Activated naive CD4-positive, alpha-beta T cell treated with anti-CD3 and anti-CD28 coated beads, Interleukin-2, amount 50 U/mL, for 72 hours (primary cell): ENCODE measurements at regions not wholly inside any gene's neighbourhood (a gene's known extent, or its start where the extent isn't known, plus 50 kb on each side); places are given as distances from the start of the nearest gene placed in this dataset.
"Not testable (repeated sequence)": the region's sequence is repeated elsewhere in the genome, so short reads cannot be mapped to it uniquely, and the experiment has no call there.

ENCODE experiments used
- ATAC-seq, 2 donors: fragments of 150-1000 bp; cut with Tn5 transposase; 2 replicates each; pipeline ENCODE4 v1.10.0; 2021; ENCODE audit warnings: mild to moderate bottlenecking in 2 of 2, moderate library complexity in 2 of 2
- DNase-seq, 2 donors: peaks; one replicate each; pipeline ENCODE4 v3.0.0; 2021 to 2022; ENCODE audit warnings: low spot score in 2 of 2
- H3K27ac Mint-ChIP-seq, 2 donors: one replicate each; pipeline ENCODE4 v1.8.0; 2022; ENCODE audit warnings: mild to moderate bottlenecking in 2 of 2, mixed read lengths in 2 of 2
- H3K36me3 Mint-ChIP-seq, 2 donors: one replicate each; pipeline ENCODE4 v1.8.0; 2022; ENCODE audit warnings: mixed read lengths in 2 of 2
- H3K9me3 Mint-ChIP-seq, 2 donors: one replicate each; pipeline ENCODE4 v1.8.0; 2022; ENCODE audit warnings: mixed read lengths in 2 of 2

GRCh38 chr16:29155131-29155865, 170.4 kb downstream of the LAT start:
- DNase-seq = not testable (repeated sequence)
- H3K27ac Mint-ChIP-seq = peak overlapping the region; percentile 50 to 73
- peak; percentile 60 to 73 for ATAC-seq

GRCh38 chr16:29154676-29155121, 169.8 kb downstream of the LAT start:
- ATAC-seq = no peak
- H3K36me3 Mint-ChIP-seq = peaks cover 4 to 22% of the 10 kb centered on the region in 2 donors
- no peaks in the 10 kb centered on the region for H3K9me3 Mint-ChIP-seq
- peak overlapping the region in 1 of 2 donors; percentile 73 for H3K27ac Mint-ChIP-seq
- no peak for DNase-seq

More at GRCh38 chr16:29155131-29155865, 170.4 kb downstream of the LAT start:
- H3K9me3 Mint-ChIP-seq = not testable (repeated sequence)
- peaks cover 4 to 16% of the 10 kb centered on the region in 2 donors for H3K36me3 Mint-ChIP-seq

GRCh38 chr16:29154088-29154487, 169.2 kb downstream of the LAT start:
- Mint-ChIP-seq H3K9me3 (no peaks in the 10 kb centered on the region), H3K36me3 (peaks cover 4 to 28% of the 10 kb centered on the region in 2 donors), H3K27ac (peak overlapping the region in 1 of 2 donors; percentile 73)
- DNase-seq (no peak), ATAC-seq (no peak)

GRCh38 chr16:29153307-29153706, 168.5 kb downstream of the LAT start:
- H3K9me3 Mint-ChIP-seq, ATAC-seq, H3K27ac Mint-ChIP-seq, DNase-seq: not testable (repeated sequence)
- peaks cover 4 to 28% of the 10 kb centered on the region in 2 donors for H3K36me3 Mint-ChIP-seq

- Mint-ChIP-seq H3K27ac (peak overlapping the region in 1 of 2 donors; percentile 65), H3K36me3 (peaks cover 4 to 28% of the 10 kb centered on the region in 2 donors)
- not testable (repeated sequence) for H3K9me3 Mint-ChIP-seq, DNase-seq, ATAC-seq
These were observed 167.7 kb downstream of the LAT start for GRCh38 chr16:29152544-29153031.

- peaks cover 4 to 24% of the 10 kb centered on the region in 2 donors for H3K36me3 Mint-ChIP-seq
- no peaks in the 10 kb centered on the region for H3K9me3 Mint-ChIP-seq
- no peak for DNase-seq
- no peak overlapping the region for H3K27ac Mint-ChIP-seq
- no peak for ATAC-seq
These were observed 166.5 kb downstream of the LAT start for GRCh38 chr16:29151317-29151716.

- peaks cover 7 to 25% of the 10 kb centered on the region in 2 donors for H3K36me3 Mint-ChIP-seq
- not testable (repeated sequence) for DNase-seq, ATAC-seq, H3K9me3 Mint-ChIP-seq
- peak overlapping the region in 1 of 2 donors; percentile 85 for H3K27ac Mint-ChIP-seq
These were observed 165.1 kb downstream of the LAT start for GRCh38 chr16:29149912-29150311.

- Mint-ChIP-seq H3K36me3 (peaks cover 7 to 25% of the 10 kb centered on the region in 2 donors), H3K27ac (peak overlapping the region; percentile 0 to 85), H3K9me3 (no peaks in the 10 kb centered on the region)
- ATAC-seq (peak; percentile 65 to 86), DNase-seq (peak in 1 of 2 donors; percentile 36)
These were observed 164.0 kb downstream of the LAT start for GRCh38 chr16:29148867-29149272.

GRCh38 chr16:29148131-29148691, 163.4 kb downstream of the LAT start:
- DNase-seq = peak in 1 of 2 donors; percentile 45
- H3K27ac Mint-ChIP-seq = peak overlapping the region; percentile 36 to 85
- peaks cover 7 to 25% of the 10 kb centered on the region in 2 donors for H3K36me3 Mint-ChIP-seq
- no peaks in the 10 kb centered on the region for H3K9me3 Mint-ChIP-seq
- ATAC-seq = peak; percentile 52 to 70

GRCh38 chr16:29147710-29148109, 162.9 kb downstream of the LAT start:
- peak in 1 of 2 donors; percentile 50 for DNase-seq
- Mint-ChIP-seq H3K27ac (peak overlapping the region in 1 of 2 donors; percentile 85), H3K36me3 (peaks cover 7 to 25% of the 10 kb centered on the region in 2 donors)
- H3K9me3 Mint-ChIP-seq, ATAC-seq: not testable (repeated sequence)

- peak in 1 of 2 donors; percentile 21 for DNase-seq
- Mint-ChIP-seq H3K36me3 (peaks cover 7 to 25% of the 10 kb centered on the region in 2 donors), H3K27ac (peak overlapping the region in 1 of 2 donors; percentile 85)
- H3K9me3 Mint-ChIP-seq, ATAC-seq: not testable (repeated sequence)
These were observed 162.2 kb downstream of the LAT start for GRCh38 chr16:29146808-29147643.

GRCh38 chr16:29146266-29146665, 161.4 kb downstream of the LAT start:
- H3K27ac Mint-ChIP-seq = peak overlapping the region in 1 of 2 donors; percentile 44
- H3K36me3 Mint-ChIP-seq = peaks cover 7 to 25% of the 10 kb centered on the region in 2 donors
- no peaks in the 10 kb centered on the region for H3K9me3 Mint-ChIP-seq
- peak in 1 of 2 donors; percentile 49 for DNase-seq
- ATAC-seq = no peak

- H3K27ac Mint-ChIP-seq = peak overlapping the region; percentile 20 to 89
- peaks cover 7 to 24% of the 10 kb centered on the region in 2 donors for H3K36me3 Mint-ChIP-seq
- ATAC-seq, H3K9me3 Mint-ChIP-seq: not testable (repeated sequence)
- peak in 1 of 2 donors; percentile 53 for DNase-seq
These were observed 160.8 kb downstream of the LAT start for GRCh38 chr16:29145486-29146225.

- Mint-ChIP-seq H3K27ac (peak overlapping the region; percentile 20 to 89), H3K36me3 (peaks cover 7 to 18% of the 10 kb centered on the region in 2 donors)
- not testable (repeated sequence) for ATAC-seq, H3K9me3 Mint-ChIP-seq
- peak in 1 of 2 donors; percentile 34 for DNase-seq
These were observed 160.2 kb downstream of the LAT start for GRCh38 chr16:29145086-29145485.

- not testable (repeated sequence) for H3K27ac Mint-ChIP-seq, ATAC-seq, H3K9me3 Mint-ChIP-seq
- DNase-seq = peak in 1 of 2 donors; percentile 44
- H3K36me3 Mint-ChIP-seq = peaks cover 7 to 14% of the 10 kb centered on the region in 2 donors
These were observed 159.8 kb downstream of the LAT start for GRCh38 chr16:29144669-29145062.
